Loucy (cell line): ENCODE measurements at regions not wholly inside any gene's neighbourhood (a gene's known extent, or its start where the extent isn't known, plus 50 kb on each side); places are given as distances from the start of the nearest gene placed in this dataset.

Source experiments
- H2AFZ ChIP-seq: fragments of 200-600 bp; sonication (generic); 2 replicates; pipeline ENCODE4 v1.6.0; 2016; ENCODE audit warnings: antibody characterized with exemption, mild to moderate bottlenecking, low read length, moderate library complexity
- H3F3A ChIP-seq: fragments of 200-600 bp; 2 replicates; pipeline ENCODE4 v1.6.0; 2016; ENCODE audit warnings: antibody characterized with exemption, low read depth, mild to moderate bottlenecking
- H3K27me3 ChIP-seq: fragments of 200-600 bp; sonication (generic); 2 replicates; pipeline ENCODE4 v1.6.1; 2014; ENCODE audit warnings: low read length, mild to moderate bottlenecking; ENCODE audit not compliant: insufficient read depth, poor library complexity, severe bottlenecking
- H3K36me3 ChIP-seq: fragments of 200-600 bp; sonication (generic); 2 replicates; pipeline ENCODE4 v1.6.1; 2016; ENCODE audit warnings: low read length; ENCODE audit not compliant: insufficient read depth
- H3K4me1 ChIP-seq: fragments of 200-600 bp; sonication (generic); 2 replicates; pipeline ENCODE4 v1.5.1; 2014; ENCODE audit warnings: low read length, mild to moderate bottlenecking; ENCODE audit not compliant: insufficient read depth, poor library complexity, severe bottlenecking
- H3K4me2 ChIP-seq: fragments of 200-600 bp; sonication (generic); 2 replicates; pipeline ENCODE4 v1.6.0; 2014; ENCODE audit warnings: antibody characterized with exemption, low read length, low read depth, mild to moderate bottlenecking; ENCODE audit not compliant: poor library complexity, severe bottlenecking
- H3K4me3 ChIP-seq: fragments of 200-600 bp; sonication (generic); 2 replicates; pipeline ENCODE4 v1.5.1; 2014; ENCODE audit warnings: low read length, mild to moderate bottlenecking, mixed read lengths; ENCODE audit not compliant: poor library complexity, severe bottlenecking
- H3K79me2 ChIP-seq: fragments of 200-600 bp; sonication (generic); 2 replicates; pipeline ENCODE4 v1.6.1; 2014; ENCODE audit warnings: low read length; ENCODE audit not compliant: insufficient read depth
- H3K9ac ChIP-seq: fragments of 200-600 bp; sonication (generic); 2 replicates; pipeline ENCODE4 v1.6.0; 2014; ENCODE audit warnings: mild to moderate bottlenecking, low read depth, low read length, moderate library complexity; ENCODE audit not compliant: poor library complexity, severe bottlenecking
- H3K9me2 ChIP-seq: fragments of 200-600 bp; sonication (generic); replicated peaks from 2 replicates; pipeline ENCODE4 v1.6.1; 2016; ENCODE audit warnings: low read depth, low read length, mixed read lengths
- H3K9me3 ChIP-seq: fragments of 200-600 bp; sonication (generic); 2 replicates; pipeline ENCODE4 v1.6.1; 2014; ENCODE audit warnings: mild to moderate bottlenecking, antibody characterized with exemption, low read length, low read depth; ENCODE audit not compliant: insufficient read depth
- H4K20me1 ChIP-seq: fragments of 200-600 bp; sonication (generic); 2 replicates; pipeline ENCODE4 v1.6.0; 2014; ENCODE audit warnings: antibody characterized with exemption, low read length, mild to moderate bottlenecking; ENCODE audit not compliant: insufficient read depth, poor library complexity, severe bottlenecking
- CTCF ChIP-seq: fragments of 200-600 bp; sonication (generic); conservative IDR thresholded peaks from 2 replicates; pipeline ENCODE4 v1.5.1; 2014; ENCODE audit warnings: mild to moderate bottlenecking, antibody characterized with exemption, low read length
- EZH2phosphoT487 ChIP-seq: fragments of 200-600 bp; IDR thresholded peaks from 2 replicates; pipeline ENCODE4 v1.6.1; 2018; ENCODE audit warnings: antibody characterized with exemption, mild to moderate bottlenecking, moderate library complexity, borderline replicate concordance

GRCh38 chr11:130726234-130727037, 189.8 kb downstream of the SNX19 start:
- no peak overlapping the region for H3K4me3 ChIP-seq
- H3K9me2 ChIP-seq, result no peaks in the 10 kb centered on the region
- TF ChIP-seq CTCF, result no peak
- no peak for TF ChIP-seq EZH2phosphoT487

GRCh38 chr11:130727157-130728119, 188.8 kb downstream of the SNX19 start:
- no peaks in the 10 kb centered on the region for H3K79me2 ChIP-seq
- H3K9ac ChIP-seq, result no peak overlapping the region
- H3K4me1 ChIP-seq, result no peaks in the 10 kb centered on the region
- TF ChIP-seq CTCF, result no peak
- no peak for TF ChIP-seq EZH2phosphoT487
- H3K4me2 ChIP-seq, result no peak overlapping the region
- no peak overlapping the region for H2AFZ ChIP-seq
- peaks cover 7% of the 10 kb centered on the region for H3K27me3 ChIP-seq
- no peaks in the 10 kb centered on the region for H3K9me2 ChIP-seq
- H3K9me3 ChIP-seq, result no peaks in the 10 kb centered on the region; the same call in 1 of the 2 replicates
- H4K20me1 ChIP-seq, result no peaks in the 10 kb centered on the region
- no peaks in the 10 kb centered on the region for H3F3A ChIP-seq
- no peak overlapping the region for H3K4me3 ChIP-seq
- no peaks in the 10 kb centered on the region for H3K36me3 ChIP-seq

More at GRCh38 chr11:130726234-130727037, 189.8 kb downstream of the SNX19 start:
- Histone ChIP-seq H3K36me3 (no peaks in the 10 kb centered on the region), H3F3A (no peaks in the 10 kb centered on the region), H3K9me3 (no peaks in the 10 kb centered on the region), H3K9ac (no peak overlapping the region), H3K27me3 (peaks cover 5% of the 10 kb centered on the region), H3K4me2 (no peak overlapping the region), H3K4me1 (no peaks in the 10 kb centered on the region), H4K20me1 (no peaks in the 10 kb centered on the region), H3K79me2 (no peaks in the 10 kb centered on the region), H2AFZ (no peak overlapping the region)

- Histone ChIP-seq H3K4me3 (no peak overlapping the region), H2AFZ (no peak overlapping the region), H3K36me3 (no peaks in the 10 kb centered on the region), H4K20me1 (no peaks in the 10 kb centered on the region), H3K79me2 (no peaks in the 10 kb centered on the region), H3K9ac (no peak overlapping the region), H3K4me1 (no peaks in the 10 kb centered on the region), H3K9me3 (no peaks in the 10 kb centered on the region; the same call in 1 of the 2 replicates), H3F3A (no peaks in the 10 kb centered on the region), H3K27me3 (peaks cover 7% of the 10 kb centered on the region), H3K9me2 (no peaks in the 10 kb centered on the region), H3K4me2 (no peak overlapping the region)
- TF ChIP-seq EZH2phosphoT487 (no peak), CTCF (no peak)
These were observed 187.8 kb downstream of the SNX19 start for GRCh38 chr11:130728185-130729180.
